HepG2 (cell line): ENCODE measurements at regions not wholly inside any gene's neighbourhood (a gene's known extent, or its start where the extent isn't known, plus 50 kb on each side); places are given as distances from the start of the nearest gene placed in this dataset.

ENCODE experiments used
- CTCF ChIP-seq: sonication (generic); formaldehyde crosslinking; IDR thresholded peaks from 2 replicates; pipeline ENCODE4 v1.5.0; 2020; ENCODE audit warnings: mild to moderate bottlenecking, missing genetic modification reagents, moderate library complexity
- FOXP1 ChIP-seq, 2 experiments: fragments of 450-650 bp in 1 of 2; IDR thresholded peaks; 2 replicates each; pipeline ENCODE4 v1.6.1; 2017 to 2018; ENCODE audit warnings: antibody characterized with exemption in 1 of 2
- HIC2 ChIP-seq: sonication (generic); formaldehyde crosslinking; IDR thresholded peaks from 2 replicates; pipeline ENCODE4 v1.9.0; 2022; ENCODE audit warnings: low read depth, missing genetic modification reagents
- HOXD1 ChIP-seq: sonication (generic); formaldehyde crosslinking; IDR thresholded peaks from 2 replicates; pipeline ENCODE4 v1.5.0; 2020; ENCODE audit warnings: missing genetic modification reagents
- PBX3 ChIP-seq: sonication (generic); formaldehyde crosslinking; IDR thresholded peaks from 2 replicates; pipeline ENCODE4 v1.8.1; 2023; ENCODE audit warnings: missing genetic modification reagents, inconsistent platforms, borderline replicate concordance
- RFX1 ChIP-seq: fragments of 450-650 bp; IDR thresholded peaks from 2 replicates; pipeline ENCODE4 v1.6.1; 2017

DNA sequence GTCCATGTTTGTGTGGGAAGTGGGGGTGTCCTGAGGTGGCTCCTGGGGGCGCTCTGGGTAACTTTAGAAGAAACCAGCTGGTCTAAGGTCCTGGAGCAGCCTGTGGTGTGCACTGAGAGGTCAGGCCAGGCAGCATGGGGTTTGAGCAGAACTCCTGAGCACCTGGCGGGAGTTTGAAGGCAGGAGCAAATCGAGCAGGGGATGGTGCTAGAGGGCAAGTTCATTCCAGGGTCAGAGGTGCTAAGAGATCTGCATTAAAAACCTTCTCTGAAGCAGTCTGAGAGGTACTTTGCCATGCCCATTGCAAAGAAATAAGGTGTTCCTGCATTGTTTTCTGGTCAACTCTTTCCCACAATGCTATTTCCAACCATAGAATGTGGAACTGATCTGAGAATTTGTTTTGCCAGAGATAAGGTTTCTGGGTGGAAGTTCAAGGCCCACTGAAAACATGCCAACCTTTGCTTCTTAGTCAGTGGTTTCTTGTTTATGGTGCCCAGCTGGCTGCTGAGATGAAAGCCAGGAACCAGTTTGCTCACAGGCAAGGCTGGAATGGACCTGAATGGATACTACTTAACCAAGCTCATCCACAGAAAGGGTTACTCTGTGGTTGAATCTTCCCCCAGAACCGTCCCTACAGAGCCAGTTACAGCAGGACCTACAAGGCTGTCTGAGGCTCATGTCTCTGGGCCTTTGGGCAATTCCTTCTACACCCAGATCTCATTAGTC, 136.3 kb upstream of the TMEM72 start:
- no peak for TF ChIP-seq FOXP1 (IDR thresholded peaks at IDR 0.05)
- no peak for TF ChIP-seq FOXP1 (CRISPR knock-in tag; IDR thresholded peaks at IDR 0.05)
- TF ChIP-seq CTCF (CRISPR knock-in tag) = no peak
- TF ChIP-seq PBX3 (CRISPR knock-in tag) = no peak
- TF ChIP-seq RFX1 = no peak
- TF ChIP-seq HIC2 (CRISPR knock-in tag) = no peak
- TF ChIP-seq HOXD1 (CRISPR knock-in tag) = no peak
